ENCODE measurements at regions not wholly inside any gene's neighbourhood (a gene's known extent, or its start where the extent isn't known, plus 50 kb on each side); places are given as distances from the start of the nearest gene placed in this dataset.

- TF ChIP-seq CTCF (IDR thresholded peaks at IDR 0.05) (no peak), EZH2 (IDR thresholded peaks at IDR 0.05; ENCODE audit: borderline replicate concordance, insufficient read depth, low read depth, low read length, poor library complexity, severe bottlenecking) (no peak)
Measured at GRCh38 chr3:34669490-34669889, 871.1 kb downstream of the PDCD6IP start.
